Motor neuron (in vitro differentiated cells): ENCODE measurements at regions not wholly inside any gene's neighbourhood (a gene's known extent, or its start where the extent isn't known, plus 50 kb on each side); places are given as distances from the start of the nearest gene placed in this dataset.

Source experiments
- ATAC-seq, 8 experiments: fragments of 200-7000 bp; cut with Tn5 transposase; replicated peaks in 6 of 8; 2 replicates each; pipeline ENCODE4 v1.8.0; 2021; ENCODE audit warnings: mild to moderate bottlenecking in 8 of 8, moderate library complexity in 8 of 8
- H3K27ac ChIP-seq, 2 donors: fragments of 250-450 bp; sonication (Bioruptor Pico); 2 replicates each; pipeline ENCODE4 v1.9.0; 2021; ENCODE audit warnings: antibody characterized with exemption in 2 of 2, mild to moderate bottlenecking in 2 of 2, moderate library complexity in 1 of 2
- H3K4me1 ChIP-seq, 2 donors: fragments of 250-450 bp; sonication (Bioruptor Pico); replicated peaks in 1 of 2; 2 replicates each; pipeline ENCODE4 v1.6.1; 2021; ENCODE audit warnings: antibody characterized with exemption in 2 of 2, mild to moderate bottlenecking in 2 of 2, moderate library complexity in 1 of 2
- H3K4me3 ChIP-seq, 5 donors: fragments of 250-450 bp; sonication (Bioruptor Pico); 2 replicates each; pipeline ENCODE4 v1.9.0; 2021; ENCODE audit warnings: antibody characterized with exemption in 5 of 5, mild to moderate bottlenecking in 5 of 5, moderate library complexity in 4 of 5
- WGBS, 10 experiments: fragments of 450-650 bp; shearing (Covaris generic); methylation state at CpG; one replicate each; pipeline ENCODE4 v1.0.0; 2022; 5-methylcytosine and 5-hydroxymethylcytosine counted together
- in situ Hi-C, 9 experiments: fragments of 400-800 bp; cut with MboI; loops; one replicate each; pipeline ENCODE4 v1.15.0; 2021; ENCODE audit warnings: low sequenced_read_pairs in 9 of 9, low pct_unique_long_range_greater_than_20kb in 2 of 9; ENCODE audit not compliant: unreplicated experiment in 9 of 9

DNA sequence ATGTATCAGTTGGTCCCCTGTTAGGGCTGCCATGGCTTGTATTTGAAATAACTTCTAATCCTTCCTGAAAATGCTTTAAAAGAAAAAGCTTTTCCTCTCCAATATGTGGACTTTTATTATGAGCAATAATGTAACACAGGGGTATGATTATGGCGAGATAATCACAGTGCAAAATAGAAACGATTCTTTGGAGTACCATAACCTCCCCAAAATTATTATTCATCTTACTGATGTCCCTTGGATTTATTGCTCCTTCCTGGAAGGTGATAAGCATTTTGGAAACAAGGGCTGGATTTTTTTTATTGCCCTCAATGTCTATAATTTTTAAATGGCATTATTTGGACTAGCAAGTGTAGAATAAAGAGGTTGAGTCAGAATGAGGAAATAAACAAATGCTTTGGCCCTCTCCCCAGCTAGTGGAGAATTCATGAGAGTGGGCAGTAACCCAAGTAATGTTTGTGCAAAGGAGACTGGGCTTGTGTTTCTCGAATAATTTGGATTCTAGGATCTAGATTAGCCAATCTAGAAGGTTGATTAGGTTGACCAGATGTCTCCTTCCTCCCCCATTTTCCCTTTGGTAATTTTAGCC lies 403.9 kb upstream of the CELF2 start:
- no peak overlapping the region for H3K27ac ChIP-seq
- no peak overlapping the region for H3K4me3 ChIP-seq
- in situ Hi-C loops: no loop called here
- ATAC-seq: no peak
- WGBS, 10 experiments: 0 to 88% (median 73%) methylated on average over 1 to 3 of the region's 3 CpGs
- peaks cover 0 to 4% of the 10 kb centered on the region in 2 donors for H3K4me1 ChIP-seq

- H3K4me3 ChIP-seq: no peak overlapping the region
- WGBS, 10 experiments: 80 to 100% (median 94%) methylated on average over 1 to 2 of the region's 2 CpGs; no CpG with 5 or more reads in 3 of the 10 experiments
- no peak overlapping the region for H3K27ac ChIP-seq
- in situ Hi-C loops: no loop called here
- peaks cover 0 to 4% of the 10 kb centered on the region in 2 donors for H3K4me1 ChIP-seq
- ATAC-seq: peak in 1 of 8 experiments; percentile 67
Measured at GRCh38 chr10:10617686-10618085, 400.0 kb upstream of the CELF2 start.

DNA sequence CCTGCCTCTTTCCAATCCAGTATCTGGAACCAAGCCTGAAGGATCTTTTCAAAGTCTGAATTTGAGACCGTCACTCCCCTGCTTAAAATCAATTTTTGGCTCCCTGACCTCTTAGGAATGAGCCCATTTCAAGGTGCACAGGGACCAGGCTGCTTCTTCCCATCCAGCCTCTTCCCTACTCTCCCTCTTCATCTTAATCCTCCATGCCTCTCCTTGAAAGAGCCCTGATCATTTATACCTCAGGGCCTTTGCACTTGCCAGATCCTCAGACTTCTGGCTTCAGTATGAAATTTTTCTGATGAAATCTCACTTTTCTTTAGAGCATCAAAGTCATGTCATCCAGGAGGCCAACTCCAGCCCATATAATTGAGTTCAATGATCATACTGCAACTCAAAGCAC lies 399.5 kb upstream of the CELF2 start:
- in situ Hi-C loops: no loop called here
- H3K27ac ChIP-seq: no peak overlapping the region
- WGBS, 10 experiments: 17 to 100% (median 65%) methylated on average over 1 of the region's 1 CpG; no CpG with 5 or more reads in 4 of the 10 experiments
- H3K4me3 ChIP-seq: no peak overlapping the region
- H3K4me1 ChIP-seq: peaks cover 0 to 4% of the 10 kb centered on the region in 2 donors
- ATAC-seq: no peak

- no peak overlapping the region for H3K4me3 ChIP-seq
- 0 to 100% (median 69%) methylated on average over 1 to 5 of the region's 6 CpGs; no CpG with 5 or more reads in 1 of the 10 experiments for WGBS, 10 experiments
- H3K27ac ChIP-seq: no peak overlapping the region
- peaks cover 9 to 20% of the 10 kb centered on the region in 2 donors for H3K4me1 ChIP-seq
- peak in 2 of 8 experiments; percentile 28 for ATAC-seq
- in situ Hi-C loops: no loop called here
Measured at GRCh38 chr10:10623958-10624566, 393.6 kb upstream of the CELF2 start.

GRCh38 chr10:10624567-10624962 lies 393.1 kb upstream of the CELF2 start:
- peak in 4 of 8 experiments; percentile 25 to 86 (median 78) for ATAC-seq
- in situ Hi-C loops: no loop called here
- WGBS, 10 experiments: 0 to 89% (median 55%) methylated on average over 1 to 8 of the region's 8 CpGs
- Histone ChIP-seq H3K4me1 (peaks cover 9 to 20% of the 10 kb centered on the region in 2 donors), H3K4me3 (no peak overlapping the region), H3K27ac (no peak overlapping the region)

DNA sequence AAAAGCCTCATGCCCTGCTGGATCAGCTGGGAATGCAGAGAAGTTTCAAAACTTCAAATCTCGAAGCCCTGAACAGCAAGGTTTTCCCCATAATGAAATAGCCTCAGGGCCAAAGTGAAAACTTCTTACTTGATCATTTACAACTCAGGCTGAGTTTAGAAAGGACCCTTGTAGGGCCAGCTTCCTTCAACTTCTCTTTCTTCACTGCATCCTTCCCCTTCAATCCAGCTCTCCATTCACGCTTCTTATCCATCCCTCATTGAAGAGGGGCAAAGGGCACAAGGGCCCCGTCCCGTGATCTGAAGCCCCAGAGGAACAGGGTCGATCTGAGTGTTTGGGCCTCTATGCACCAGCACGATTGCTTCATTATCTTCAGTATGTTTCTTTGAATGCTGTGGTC lies 392.2 kb upstream of the CELF2 start:
- ATAC-seq: no peak
- Histone ChIP-seq H3K4me1 (peaks cover 9 to 20% of the 10 kb centered on the region in 2 donors), H3K4me3 (no peak overlapping the region), H3K27ac (no peak overlapping the region)
- in situ Hi-C loops: no loop called here
- WGBS, 10 experiments: 25 to 100% (median 84%) methylated on average over 1 to 6 of the region's 6 CpGs; no CpG with 5 or more reads in 1 of the 10 experiments

- ATAC-seq: no peak
- no peak overlapping the region for H3K27ac ChIP-seq
- no peak overlapping the region for H3K4me3 ChIP-seq
- peaks cover 9 to 20% of the 10 kb centered on the region in 2 donors for H3K4me1 ChIP-seq
- 6 to 92% (median 85%) methylated on average over 3 to 9 of the region's 9 CpGs for WGBS, 10 experiments
- in situ Hi-C loops: no loop called here
Measured at GRCh38 chr10:10626734-10627133, 390.9 kb upstream of the CELF2 start.

GRCh38 chr10:10627414-10627813 lies 390.3 kb upstream of the CELF2 start:
- WGBS, 10 experiments: 83 to 100% (median 100%) methylated on average over 1 of the region's 1 CpG; no CpG with 5 or more reads in 5 of the 10 experiments
- in situ Hi-C loops: no loop called here
- H3K4me3 ChIP-seq: no peak overlapping the region
- H3K27ac ChIP-seq: no peak overlapping the region
- no peak for ATAC-seq
- peaks cover 9 to 20% of the 10 kb centered on the region in 2 donors for H3K4me1 ChIP-seq

DNA sequence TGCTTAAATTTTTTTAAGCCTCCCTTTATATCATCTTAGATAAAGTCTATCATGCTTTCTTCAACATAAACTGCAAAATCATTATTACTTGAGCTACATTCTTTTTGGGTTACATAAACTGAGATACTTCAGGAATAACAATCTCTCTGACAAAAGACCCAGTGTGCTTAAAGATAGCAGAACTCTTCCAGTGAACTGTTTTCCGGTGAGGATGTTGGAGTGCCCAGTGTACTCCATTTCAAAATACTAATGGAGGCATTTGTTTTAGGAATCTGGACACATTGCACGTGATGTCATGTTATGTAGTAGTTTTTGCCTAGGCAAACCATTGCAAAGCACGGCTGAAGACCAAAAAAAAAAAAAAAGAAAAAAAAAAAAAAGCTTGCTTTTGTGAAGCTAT lies 388.2 kb upstream of the CELF2 start:
- in situ Hi-C loops: no loop called here
- Histone ChIP-seq H3K4me3 (no peak overlapping the region), H3K4me1 (peaks cover 3 to 14% of the 10 kb centered on the region in 2 donors), H3K27ac (no peak overlapping the region)
- ATAC-seq: no peak
- 27 to 100% (median 91%) methylated on average over 1 to 3 of the region's 3 CpGs for WGBS, 10 experiments

DNA sequence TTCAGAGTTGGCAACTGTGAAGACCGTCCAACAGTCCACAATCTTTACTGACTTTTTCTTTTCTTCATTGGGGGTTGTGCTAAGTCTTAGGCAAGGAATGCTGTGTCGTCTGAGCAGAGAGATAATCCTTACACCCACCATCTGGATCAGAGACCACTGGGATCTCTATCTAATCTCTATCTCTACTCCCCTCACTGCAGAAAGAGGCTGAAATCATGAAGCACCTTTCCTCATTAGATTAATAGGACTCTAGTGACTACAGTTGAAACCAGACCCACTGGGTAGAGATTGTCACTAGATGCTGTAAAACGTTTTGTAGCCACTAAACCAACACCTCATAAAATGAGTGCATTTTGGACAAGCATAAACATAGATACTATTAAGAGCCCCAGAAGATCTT lies 387.4 kb upstream of the CELF2 start:
- Histone ChIP-seq H3K4me3 (no peak overlapping the region), H3K4me1 (peaks cover 0 to 6% of the 10 kb centered on the region in 2 donors), H3K27ac (no peak overlapping the region)
- in situ Hi-C loops: no loop called here
- WGBS, 10 experiments: 15 to 90% (median 82%) methylated on average over 1 to 3 of the region's 3 CpGs; no CpG with 5 or more reads in 2 of the 10 experiments
- no peak for ATAC-seq

- ATAC-seq: no peak
- H3K4me3 ChIP-seq: no peak overlapping the region
- H3K4me1 ChIP-seq: peaks cover 0 to 6% of the 10 kb centered on the region in 2 donors
- in situ Hi-C loops: no loop called here
- no peak overlapping the region for H3K27ac ChIP-seq
- WGBS, 10 experiments: 7 to 95% (median 71%) methylated on average over 1 to 4 of the region's 4 CpGs; no CpG with 5 or more reads in 1 of the 10 experiments
Measured at GRCh38 chr10:10630782-10631181, 386.9 kb upstream of the CELF2 start.

GRCh38 chr10:10642189-10642588 lies 375.5 kb upstream of the CELF2 start:
- Histone ChIP-seq H3K27ac (no peak overlapping the region), H3K4me1 (peaks cover 20 to 29% of the 10 kb centered on the region in 2 donors), H3K4me3 (no peak overlapping the region)
- in situ Hi-C loops: no loop called here
- ATAC-seq: peak in 7 of 8 experiments; percentile 18 to 77 (median 61)
- WGBS, 10 experiments: 0 to 33% (median 25%) methylated on average over 1 of the region's 1 CpG; no CpG with 5 or more reads in 4 of the 10 experiments

DNA sequence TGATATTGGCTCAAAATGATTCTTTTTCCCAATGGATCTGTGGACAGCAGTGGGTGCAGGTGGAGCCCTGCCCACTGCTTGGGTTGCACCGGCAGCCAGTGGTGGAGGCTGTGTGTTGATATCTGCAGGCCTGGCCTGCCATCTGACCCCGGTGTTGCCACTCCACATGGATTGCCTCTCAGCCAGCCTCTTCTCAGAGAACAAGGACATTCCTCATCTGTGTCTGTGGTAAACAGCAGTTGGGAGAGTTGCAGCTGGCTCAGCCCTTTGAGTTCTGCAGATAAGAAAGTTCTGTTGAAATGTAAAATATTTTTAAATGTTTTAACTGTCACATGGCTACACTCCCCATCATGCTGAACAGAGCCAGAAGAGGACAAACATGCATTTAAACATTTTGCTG lies 374.9 kb upstream of the CELF2 start:
- peak in 7 of 8 experiments; percentile 13 to 74 (median 55) for ATAC-seq
- Histone ChIP-seq H3K4me1 (peaks cover 20 to 29% of the 10 kb centered on the region in 2 donors), H3K27ac (no peak overlapping the region), H3K4me3 (no peak overlapping the region)
- 0 to 93% (median 37%) methylated on average over 1 to 2 of the region's 2 CpGs; no CpG with 5 or more reads in 3 of the 10 experiments for WGBS, 10 experiments
- in situ Hi-C loops: no loop called here
